ENCODE measurements at regions not wholly inside any gene's neighbourhood (a gene's known extent, or its start where the extent isn't known, plus 50 kb on each side); places are given as distances from the start of the nearest gene placed in this dataset.

DNA sequence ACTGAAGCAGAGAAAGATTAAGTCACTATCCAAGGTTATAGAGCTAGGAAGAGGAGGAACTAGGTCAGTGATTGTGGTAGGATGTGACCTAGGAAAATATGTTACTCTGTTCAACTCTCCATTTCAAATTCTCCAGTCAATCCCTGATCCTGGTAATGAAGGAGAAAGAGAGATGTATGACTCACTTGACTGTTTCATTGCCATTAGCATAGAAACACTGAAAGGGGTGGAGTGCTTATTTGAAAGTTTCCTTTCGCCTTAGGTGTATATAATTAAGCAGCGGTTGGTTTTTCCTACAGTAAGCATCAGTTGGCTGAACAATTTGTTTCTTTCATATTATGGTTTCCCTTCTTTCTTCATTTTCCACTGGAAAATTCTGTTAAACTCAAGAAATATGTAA lies 198.1 kb upstream of the CSNK1A1L start:
- Mint-ChIP-seq H3K4me1 (no peaks in the 10 kb centered on the region), H3K27me3 (ENCODE audit: low read depth, poor library complexity) (no peaks in the 10 kb centered on the region), H3K9me3 (no peaks in the 10 kb centered on the region), H3K27ac (no peak overlapping the region), H3K36me3 (ENCODE audit: low read depth) (no peaks in the 10 kb centered on the region), H3K4me3 (no peak overlapping the region)
- no peak for DNase-seq
- TF ChIP-seq, protein P1, sequence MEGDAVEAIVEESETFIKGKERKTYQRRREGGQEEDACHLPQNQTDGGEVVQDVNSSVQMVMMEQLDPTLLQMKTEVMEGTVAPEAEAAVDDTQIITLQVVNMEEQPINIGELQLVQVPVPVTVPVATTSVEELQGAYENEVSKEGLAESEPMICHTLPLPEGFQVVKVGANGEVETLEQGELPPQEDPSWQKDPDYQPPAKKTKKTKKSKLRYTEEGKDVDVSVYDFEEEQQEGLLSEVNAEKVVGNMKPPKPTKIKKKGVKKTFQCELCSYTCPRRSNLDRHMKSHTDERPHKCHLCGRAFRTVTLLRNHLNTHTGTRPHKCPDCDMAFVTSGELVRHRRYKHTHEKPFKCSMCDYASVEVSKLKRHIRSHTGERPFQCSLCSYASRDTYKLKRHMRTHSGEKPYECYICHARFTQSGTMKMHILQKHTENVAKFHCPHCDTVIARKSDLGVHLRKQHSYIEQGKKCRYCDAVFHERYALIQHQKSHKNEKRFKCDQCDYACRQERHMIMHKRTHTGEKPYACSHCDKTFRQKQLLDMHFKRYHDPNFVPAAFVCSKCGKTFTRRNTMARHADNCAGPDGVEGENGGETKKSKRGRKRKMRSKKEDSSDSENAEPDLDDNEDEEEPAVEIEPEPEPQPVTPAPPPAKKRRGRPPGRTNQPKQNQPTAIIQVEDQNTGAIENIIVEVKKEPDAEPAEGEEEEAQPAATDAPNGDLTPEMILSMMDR (IDR thresholded peaks at IDR 0.05) = no peak

DNA sequence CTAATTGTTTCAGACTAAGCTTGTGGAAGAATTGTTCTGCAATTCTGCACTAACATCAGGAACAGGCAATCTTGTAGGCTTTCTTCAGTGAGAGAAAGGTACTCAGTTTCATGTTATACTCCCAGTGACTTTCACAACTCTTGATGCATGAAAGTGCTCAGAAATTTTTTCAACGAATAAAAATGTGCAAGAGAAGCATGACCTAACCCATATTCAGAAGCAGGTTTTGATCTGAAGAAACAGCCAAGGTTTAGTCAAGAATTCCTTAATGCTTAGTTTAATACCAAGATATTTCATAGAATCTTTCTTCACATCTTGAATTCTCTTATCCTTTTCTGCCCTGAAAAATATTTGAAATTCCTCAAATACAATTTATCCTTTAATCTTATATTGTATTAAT lies 197.2 kb upstream of the CSNK1A1L start:
- TF ChIP-seq, protein P1 (IDR thresholded peaks at IDR 0.05) = no peak

DNA sequence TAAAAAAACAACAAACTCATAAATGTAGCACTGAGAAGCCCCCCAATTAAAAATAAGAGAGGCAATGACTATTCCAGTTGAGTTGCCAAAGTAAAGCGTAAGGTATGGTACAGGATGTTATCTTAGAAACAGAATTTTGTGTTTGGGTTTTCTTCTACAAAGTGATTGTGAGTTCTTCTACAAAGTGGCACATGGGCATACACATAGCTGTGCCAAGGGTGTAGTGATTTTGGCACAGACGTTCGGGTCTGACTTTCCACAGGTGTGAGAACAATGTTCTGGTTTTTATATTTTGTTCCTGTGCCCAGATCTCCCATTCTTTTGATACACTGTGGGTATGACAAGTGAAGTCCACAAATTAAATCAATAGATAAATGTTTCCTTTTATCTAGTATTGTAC lies 190.1 kb upstream of the CSNK1A1L start:
- no peak overlapping the region for H3K4me3 Mint-ChIP-seq
- no peak overlapping the region for H3K27ac Mint-ChIP-seq
- no peaks in the 10 kb centered on the region for H3K36me3 Mint-ChIP-seq (ENCODE audit: low read depth)

More for the DNA sequence above, 197.2 kb upstream of the CSNK1A1L start:
- no peaks in the 10 kb centered on the region for H3K27me3 Mint-ChIP-seq (ENCODE audit: low read depth, poor library complexity)
- no peaks in the 10 kb centered on the region for H3K4me1 Mint-ChIP-seq
- DNase-seq = no peak
- no peaks in the 10 kb centered on the region for H3K9me3 Mint-ChIP-seq
- no peaks in the 10 kb centered on the region for H3K36me3 Mint-ChIP-seq (ENCODE audit: low read depth)
- H3K27ac Mint-ChIP-seq = no peak overlapping the region
- no peak overlapping the region for H3K4me3 Mint-ChIP-seq

DNA sequence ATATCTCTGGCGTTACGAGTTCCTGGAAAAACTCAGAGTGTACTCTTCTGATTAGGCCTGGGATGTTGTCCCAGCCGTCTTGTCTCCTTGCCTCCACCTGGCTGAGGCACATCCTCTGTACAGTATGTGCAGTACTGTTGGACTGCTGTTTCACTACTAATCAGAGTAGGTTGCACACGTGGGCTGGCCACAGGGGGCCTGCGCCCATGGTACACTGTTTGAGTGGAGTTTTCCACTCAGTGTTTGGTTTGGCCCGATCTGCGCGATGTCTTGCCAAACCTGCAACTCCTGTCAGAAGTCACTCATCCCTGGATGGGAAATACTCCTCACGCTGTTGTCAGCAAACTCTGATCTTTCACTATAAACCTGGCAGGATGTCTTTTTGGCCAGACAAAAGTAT lies 189.6 kb upstream of the CSNK1A1L start:
- no peaks in the 10 kb centered on the region for H3K27me3 Mint-ChIP-seq (ENCODE audit: low read depth, poor library complexity)
- no peak overlapping the region for H3K4me3 Mint-ChIP-seq
- no peak for DNase-seq
- no peaks in the 10 kb centered on the region for H3K9me3 Mint-ChIP-seq
- TF ChIP-seq, protein P1 (IDR thresholded peaks at IDR 0.05) = no peak
- no peak overlapping the region for H3K27ac Mint-ChIP-seq
- H3K36me3 Mint-ChIP-seq (ENCODE audit: low read depth) = no peaks in the 10 kb centered on the region
- H3K4me1 Mint-ChIP-seq = no peaks in the 10 kb centered on the region

More for the DNA sequence above, 190.1 kb upstream of the CSNK1A1L start:
- TF ChIP-seq, protein P1 (IDR thresholded peaks at IDR 0.05) = no peak
- no peaks in the 10 kb centered on the region for H3K9me3 Mint-ChIP-seq
- no peaks in the 10 kb centered on the region for H3K27me3 Mint-ChIP-seq (ENCODE audit: low read depth, poor library complexity)
- H3K4me1 Mint-ChIP-seq = no peaks in the 10 kb centered on the region
- no peak for DNase-seq

DNA sequence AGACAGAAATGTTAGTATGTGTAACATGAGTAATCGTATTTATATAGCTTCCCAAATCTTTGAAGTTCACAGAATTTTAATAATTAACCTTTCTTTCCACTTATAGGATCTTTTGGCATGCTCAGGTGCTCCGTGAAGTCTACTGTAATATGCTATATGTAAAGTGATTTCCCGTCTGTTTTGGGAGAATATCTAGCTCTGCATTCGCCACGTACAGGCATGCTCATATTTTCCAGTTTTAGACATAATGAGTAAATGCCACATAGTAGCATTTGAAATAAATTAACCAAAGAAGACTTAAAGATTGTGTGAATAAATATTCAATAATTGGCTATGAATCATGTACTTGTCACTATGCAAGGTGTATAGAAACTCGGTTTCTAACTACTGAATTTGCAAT lies 189.0 kb upstream of the CSNK1A1L start:
- TF ChIP-seq, protein P1 (IDR thresholded peaks at IDR 0.05) = no peak
- no peak overlapping the region for H3K4me3 Mint-ChIP-seq
- no peaks in the 10 kb centered on the region for H3K9me3 Mint-ChIP-seq
- DNase-seq = no peak
- no peaks in the 10 kb centered on the region for H3K27me3 Mint-ChIP-seq (ENCODE audit: low read depth, poor library complexity)
- no peaks in the 10 kb centered on the region for H3K4me1 Mint-ChIP-seq
- no peaks in the 10 kb centered on the region for H3K36me3 Mint-ChIP-seq (ENCODE audit: low read depth)
- H3K27ac Mint-ChIP-seq = no peak overlapping the region

DNA sequence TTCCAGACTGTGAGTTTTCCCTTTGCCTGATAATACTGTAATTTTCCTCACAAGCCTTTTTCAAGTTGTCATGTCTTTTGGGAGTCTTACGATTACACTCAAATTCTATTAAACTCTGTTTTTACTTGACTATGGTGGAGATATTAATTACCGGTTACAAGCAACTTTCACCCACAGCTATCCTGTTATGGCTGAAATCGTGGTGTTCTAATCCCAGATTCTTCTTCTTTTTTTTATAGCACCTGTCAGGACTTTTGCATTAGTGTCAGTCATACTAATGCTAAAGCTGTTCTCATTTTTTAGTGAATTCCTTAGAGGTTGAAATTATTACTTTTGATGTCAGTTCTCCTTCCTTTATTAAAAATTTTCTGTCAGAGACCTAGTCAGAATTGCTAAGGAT lies 187.8 kb upstream of the CSNK1A1L start:
- TF ChIP-seq, protein P1 (IDR thresholded peaks at IDR 0.05) = no peak
- Mint-ChIP-seq H3K4me1 (no peaks in the 10 kb centered on the region), H3K9me3 (no peaks in the 10 kb centered on the region), H3K27ac (no peak overlapping the region), H3K36me3 (ENCODE audit: low read depth) (no peaks in the 10 kb centered on the region), H3K4me3 (no peak overlapping the region), H3K27me3 (ENCODE audit: low read depth, poor library complexity) (no peaks in the 10 kb centered on the region)
- DNase-seq = no peak
